ENCODE measurements at regions not wholly inside any gene's neighbourhood (a gene's known extent, or its start where the extent isn't known, plus 50 kb on each side); places are given as distances from the start of the nearest gene placed in this dataset.

DNA sequence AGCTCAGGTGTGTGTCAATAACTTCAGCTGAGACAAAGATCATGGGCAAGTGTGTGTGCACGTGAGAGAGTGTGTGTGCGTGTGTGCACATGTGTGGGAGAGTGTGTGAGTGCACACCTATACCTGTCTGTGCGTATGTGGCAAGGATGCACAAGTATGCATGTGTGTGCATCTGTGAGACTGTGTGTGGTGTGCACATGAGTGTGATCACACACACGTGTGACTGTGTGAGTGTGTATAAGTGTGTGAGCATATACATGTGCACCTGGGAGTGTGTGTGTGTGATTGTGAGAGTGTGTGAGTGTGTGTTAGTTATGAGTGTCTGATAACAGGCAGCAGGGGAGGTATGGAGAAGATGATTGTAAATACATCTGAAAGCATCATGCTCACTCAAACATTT lies 657.3 kb upstream of the PFKP start:
- Histone ChIP-seq H3K9me3 (ENCODE audit: control insufficient read depth, insufficient read depth, low read depth, low read length) (no peaks in the 10 kb centered on the region), H3K27ac (ENCODE audit: extremely low read depth, low read depth, low read length) (no peak overlapping the region), H3K36me3 (ENCODE audit: control insufficient read depth in 2 of 2, insufficient read depth in 1 of 2, low read length in 2 of 2) (no peaks in the 10 kb centered on the region), H3K4me3 (ENCODE audit: low read depth, low read length) (no peak overlapping the region), H3K4me1 (ENCODE audit: control insufficient read depth, insufficient read depth, low read length) (no peaks in the 10 kb centered on the region)
- POLR2A ChIA-PET, result no interaction called here
- TF ChIP-seq SP7 (tag by site-specific recombination; IDR thresholded peaks at IDR 0.05), result no peak
- no peak for TF ChIP-seq HOXC10 (CRISPR knock-in tag; IDR thresholded peaks at IDR 0.05)
- CTCF ChIA-PET, result no interaction called here

DNA sequence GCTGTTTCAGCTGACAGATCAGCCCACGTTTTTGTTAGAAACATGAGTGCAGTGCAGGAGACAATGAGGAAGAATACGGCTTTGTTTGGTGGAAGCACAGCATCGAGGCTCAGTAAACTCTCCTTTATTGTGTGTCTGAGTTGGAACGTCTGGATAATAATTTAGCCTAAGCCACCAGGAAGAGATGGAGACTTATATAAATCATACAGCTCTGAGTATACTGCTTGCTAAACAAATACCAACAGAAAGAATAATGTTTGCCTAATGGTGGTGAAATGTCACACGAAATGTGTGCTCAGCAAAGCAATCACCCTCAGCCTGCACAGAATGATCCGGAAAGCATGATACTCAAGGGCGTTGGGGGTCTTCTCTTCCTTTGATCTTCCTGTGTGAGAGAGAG lies 664.1 kb upstream of the ADARB2 start:
- Histone ChIP-seq H3K9me3 (ENCODE audit: control insufficient read depth, insufficient read depth, low read depth, low read length) (no peaks in the 10 kb centered on the region), H3K4me3 (ENCODE audit: low read depth, low read length) (no peak overlapping the region), H3K27ac (ENCODE audit: extremely low read depth, low read depth, low read length) (no peak overlapping the region), H3K36me3 (ENCODE audit: control insufficient read depth in 2 of 2, insufficient read depth in 1 of 2, low read length in 2 of 2) (no peaks in the 10 kb centered on the region), H3K4me1 (ENCODE audit: control insufficient read depth, insufficient read depth, low read length) (no peaks in the 10 kb centered on the region)
- ChIA-PET POLR2A (no interaction called here), CTCF (interaction anchor here (0.6 to 0.9 kb wide), 2 partner anchors 19 to 576 kb away, joined by 3 to 4 read pairs; no protein-coding TSS in a partner anchor)
- TF ChIP-seq ZNF140 (tag by site-specific recombination; IDR thresholded peaks at IDR 0.05) (no peak), ZNF24 (tag by site-specific recombination; IDR thresholded peaks at IDR 0.05) (no peak), SALL2 (tag by site-specific recombination; IDR thresholded peaks at IDR 0.05; ENCODE audit: borderline replicate concordance) (no peak), BCL11A (tag by site-specific recombination; IDR thresholded peaks at IDR 0.05; ENCODE audit: low read depth) (no peak), ZNF184 (tag by site-specific recombination; IDR thresholded peaks at IDR 0.05) (no peak), KLF10 (tag by site-specific recombination; IDR thresholded peaks at IDR 0.05) (no peak), ZNF274 (IDR thresholded peaks at IDR 0.05; ENCODE audit: low read length) (no peak), ZNF274 (tag by site-specific recombination; IDR thresholded peaks at IDR 0.05; ENCODE audit: borderline replicate concordance) (no peak)
- TF ChIP-seq, protein P1, sequence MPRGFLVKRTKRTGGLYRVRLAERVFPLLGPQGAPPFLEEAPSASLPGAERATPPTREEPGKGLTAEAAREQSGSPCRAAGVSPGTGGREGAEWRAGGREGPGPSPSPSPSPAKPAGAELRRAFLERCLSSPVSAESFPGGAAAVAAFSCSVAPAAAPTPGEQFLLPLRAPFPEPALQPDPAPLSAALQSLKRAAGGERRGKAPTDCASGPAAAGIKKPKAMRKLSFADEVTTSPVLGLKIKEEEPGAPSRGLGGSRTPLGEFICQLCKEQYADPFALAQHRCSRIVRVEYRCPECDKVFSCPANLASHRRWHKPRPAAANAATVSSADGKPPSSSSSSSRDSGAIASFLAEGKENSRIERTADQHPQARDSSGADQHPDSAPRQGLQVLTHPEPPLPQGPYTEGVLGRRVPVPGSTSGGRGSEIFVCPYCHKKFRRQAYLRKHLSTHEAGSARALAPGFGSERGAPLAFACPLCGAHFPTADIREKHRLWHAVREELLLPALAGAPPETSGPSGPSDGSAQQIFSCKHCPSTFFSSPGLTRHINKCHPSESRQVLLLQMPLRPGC (tag by site-specific recombination; IDR thresholded peaks at IDR 0.05), result no peak

DNA sequence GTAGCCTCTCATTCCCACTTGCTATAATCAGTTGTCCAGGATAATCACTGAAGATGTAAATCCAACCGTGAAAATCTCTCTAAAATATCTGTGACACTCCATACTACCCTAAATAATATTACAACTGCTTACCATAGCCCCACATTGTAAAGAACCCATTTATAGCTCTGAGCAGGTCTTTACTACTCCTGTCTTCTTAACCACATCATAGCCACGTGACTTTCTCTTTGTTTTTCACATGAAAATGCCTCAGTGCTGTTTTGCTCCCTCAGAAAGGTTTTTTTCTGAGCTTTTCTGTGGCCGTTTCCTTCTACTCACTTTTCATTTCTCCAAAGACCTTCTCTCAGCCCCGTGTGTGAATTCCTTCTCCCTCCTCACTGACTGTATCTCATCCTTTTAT lies 662.2 kb upstream of the ADARB2 start:
- Histone ChIP-seq H3K36me3 (ENCODE audit: control insufficient read depth in 2 of 2, insufficient read depth in 1 of 2, low read length in 2 of 2) (no peaks in the 10 kb centered on the region), H3K27ac (ENCODE audit: extremely low read depth, low read depth, low read length) (no peak overlapping the region), H3K9me3 (ENCODE audit: control insufficient read depth, insufficient read depth, low read depth, low read length) (no peaks in the 10 kb centered on the region), H3K4me3 (ENCODE audit: low read depth, low read length) (no peak overlapping the region), H3K4me1 (ENCODE audit: control insufficient read depth, insufficient read depth, low read length) (no peaks in the 10 kb centered on the region)
- ChIA-PET POLR2A (no interaction called here), CTCF (interaction anchor here (0.6 kb wide), 1 partner anchor 528 kb away, joined by 3 read pairs; no protein-coding TSS in a partner anchor)
- TF ChIP-seq, protein P2, sequence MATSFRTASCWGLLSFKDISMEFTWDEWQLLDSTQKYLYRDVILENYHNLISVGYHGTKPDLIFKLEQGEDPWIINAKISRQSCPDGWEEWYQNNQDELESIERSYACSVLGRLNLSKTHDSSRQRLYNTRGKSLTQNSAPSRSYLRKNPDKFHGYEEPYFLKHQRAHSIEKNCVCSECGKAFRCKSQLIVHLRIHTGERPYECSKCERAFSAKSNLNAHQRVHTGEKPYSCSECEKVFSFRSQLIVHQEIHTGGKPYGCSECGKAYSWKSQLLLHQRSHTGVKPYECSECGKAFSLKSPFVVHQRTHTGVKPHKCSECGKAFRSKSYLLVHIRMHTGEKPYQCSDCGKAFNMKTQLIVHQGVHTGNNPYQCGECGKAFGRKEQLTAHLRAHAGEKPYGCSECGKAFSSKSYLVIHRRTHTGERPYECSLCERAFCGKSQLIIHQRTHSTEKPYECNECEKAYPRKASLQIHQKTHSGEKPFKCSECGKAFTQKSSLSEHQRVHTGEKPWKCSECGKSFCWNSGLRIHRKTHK (tag by site-specific recombination; IDR thresholded peaks at IDR 0.05), result no peak
- TF ChIP-seq ZNF211 (tag by site-specific recombination; IDR thresholded peaks at IDR 0.05; ENCODE audit: low read depth), result no peak
- TF ChIP-seq ZNF138 (tag by site-specific recombination; IDR thresholded peaks at IDR 0.05; ENCODE audit: borderline replicate concordance), result no peak
- no peak for TF ChIP-seq ZNF366 (tag by site-specific recombination; conservative IDR thresholded peaks at IDR 0.05)
- TF ChIP-seq HOXA7 (CRISPR knock-in tag; IDR thresholded peaks at IDR 0.05; ENCODE audit: borderline replicate concordance), result no peak
- no peak for TF ChIP-seq ZBTB6 (tag by site-specific recombination; IDR thresholded peaks at IDR 0.05)
- no peak for TF ChIP-seq PRDM1 (tag by site-specific recombination; IDR thresholded peaks at IDR 0.05)
- TF ChIP-seq ZNF596 (tag by site-specific recombination; IDR thresholded peaks at IDR 0.05), result no peak
- TF ChIP-seq, protein P3, sequence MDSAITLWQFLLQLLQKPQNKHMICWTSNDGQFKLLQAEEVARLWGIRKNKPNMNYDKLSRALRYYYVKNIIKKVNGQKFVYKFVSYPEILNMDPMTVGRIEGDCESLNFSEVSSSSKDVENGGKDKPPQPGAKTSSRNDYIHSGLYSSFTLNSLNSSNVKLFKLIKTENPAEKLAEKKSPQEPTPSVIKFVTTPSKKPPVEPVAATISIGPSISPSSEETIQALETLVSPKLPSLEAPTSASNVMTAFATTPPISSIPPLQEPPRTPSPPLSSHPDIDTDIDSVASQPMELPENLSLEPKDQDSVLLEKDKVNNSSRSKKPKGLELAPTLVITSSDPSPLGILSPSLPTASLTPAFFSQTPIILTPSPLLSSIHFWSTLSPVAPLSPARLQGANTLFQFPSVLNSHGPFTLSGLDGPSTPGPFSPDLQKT (IDR thresholded peaks at IDR 0.05; ENCODE audit: borderline replicate concordance, low read depth, low read length), result no peak
- no peak for TF ChIP-seq ZNF426 (tag by site-specific recombination; IDR thresholded peaks at IDR 0.05)
- no peak for TF ChIP-seq ZNF248 (tag by site-specific recombination; IDR thresholded peaks at IDR 0.05)
- TF ChIP-seq ZNF670 (tag by site-specific recombination; IDR thresholded peaks at IDR 0.05; ENCODE audit: low read depth), result no peak
